CD4-positive, alpha-beta T cell treated with Interleukin-17A for 1 hour (primary cell): ENCODE measurements at regions not wholly inside any gene's neighbourhood (a gene's known extent, or its start where the extent isn't known, plus 50 kb on each side); places are given as distances from the start of the nearest gene placed in this dataset.

ENCODE experiments used
- DNase-seq: peaks from one replicate; pipeline ENCODE4 v3.0.0-alpha.2; 2020

- no peak for DNase-seq
These were observed 96.0 kb upstream of the SLC44A1 start for GRCh38 chr9:105148328-105149006.

GRCh38 chr9:105150991-105151685 lies 93.3 kb upstream of the SLC44A1 start:
- DNase-seq: no peak

- DNase-seq: no peak
These were observed 92.8 kb upstream of the SLC44A1 start for GRCh38 chr9:105151686-105151995.

- no peak for DNase-seq
These were observed 89.7 kb upstream of the SLC44A1 start for GRCh38 chr9:105154723-105155191.

- peak; percentile 52 for DNase-seq
These were observed 87.3 kb upstream of the SLC44A1 start for GRCh38 chr9:105157171-105157583.

GRCh38 chr9:105158020-105158419 lies 86.4 kb upstream of the SLC44A1 start:
- DNase-seq: no peak

GRCh38 chr9:105158898-105159297 lies 85.6 kb upstream of the SLC44A1 start:
- DNase-seq: no peak

GRCh38 chr9:105168870-105169319 lies 75.6 kb upstream of the SLC44A1 start:
- no peak for DNase-seq

GRCh38 chr9:105171076-105171475 lies 73.4 kb upstream of the SLC44A1 start:
- DNase-seq: no peak

- no peak for DNase-seq
These were observed 72.9 kb upstream of the SLC44A1 start for GRCh38 chr9:105171589-105171988.

- DNase-seq: no peak
These were observed 72.0 kb upstream of the SLC44A1 start for GRCh38 chr9:105172436-105172835.

- DNase-seq: no peak
These were observed 71.1 kb upstream of the SLC44A1 start for GRCh38 chr9:105173306-105173705.

GRCh38 chr9:105173826-105174225 lies 70.6 kb upstream of the SLC44A1 start:
- no peak for DNase-seq

GRCh38 chr9:105176194-105176593 lies 68.3 kb upstream of the SLC44A1 start:
- DNase-seq: no peak

GRCh38 chr9:105178076-105178475 lies 66.4 kb upstream of the SLC44A1 start:
- no peak for DNase-seq

GRCh38 chr9:105187781-105188180 lies 56.7 kb upstream of the SLC44A1 start:
- DNase-seq: no peak

GRCh38 chr9:105188746-105189145 lies 55.7 kb upstream of the SLC44A1 start:
- DNase-seq: no peak

- DNase-seq: no peak
These were observed 52.8 kb upstream of the SLC44A1 start for GRCh38 chr9:105191508-105192121.

- DNase-seq: no peak
These were observed 50.9 kb upstream of the SLC44A1 start for GRCh38 chr9:105193560-105193959.

- no peak for DNase-seq
These were observed 50.2 kb upstream of the SLC44A1 start for GRCh38 chr9:105194234-105194633.
